ENCODE measurements at regions not wholly inside any gene's neighbourhood (a gene's known extent, or its start where the extent isn't known, plus 50 kb on each side); places are given as distances from the start of the nearest gene placed in this dataset.

DNA sequence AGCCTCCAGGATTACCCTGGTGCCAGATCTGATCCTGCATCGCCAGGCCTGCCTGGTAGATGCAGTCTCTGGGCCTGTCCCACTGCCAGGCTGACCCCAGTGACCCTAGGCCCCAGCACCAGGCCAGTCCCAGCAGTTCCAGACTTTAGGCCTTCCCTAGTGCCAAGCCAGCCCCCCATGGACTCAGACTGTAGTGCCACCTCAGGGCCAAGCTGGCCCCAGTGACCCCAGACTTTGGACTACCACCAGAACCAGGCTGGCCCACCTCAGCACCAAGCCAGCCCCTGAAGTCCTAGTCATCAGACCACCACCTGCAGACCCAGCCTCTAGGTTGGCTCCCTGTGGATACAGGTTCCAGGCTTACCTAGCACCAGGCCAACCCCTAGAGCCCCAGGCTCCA, 142.5 kb downstream of the PJA2 start:
- TF ChIP-seq, protein P1, sequence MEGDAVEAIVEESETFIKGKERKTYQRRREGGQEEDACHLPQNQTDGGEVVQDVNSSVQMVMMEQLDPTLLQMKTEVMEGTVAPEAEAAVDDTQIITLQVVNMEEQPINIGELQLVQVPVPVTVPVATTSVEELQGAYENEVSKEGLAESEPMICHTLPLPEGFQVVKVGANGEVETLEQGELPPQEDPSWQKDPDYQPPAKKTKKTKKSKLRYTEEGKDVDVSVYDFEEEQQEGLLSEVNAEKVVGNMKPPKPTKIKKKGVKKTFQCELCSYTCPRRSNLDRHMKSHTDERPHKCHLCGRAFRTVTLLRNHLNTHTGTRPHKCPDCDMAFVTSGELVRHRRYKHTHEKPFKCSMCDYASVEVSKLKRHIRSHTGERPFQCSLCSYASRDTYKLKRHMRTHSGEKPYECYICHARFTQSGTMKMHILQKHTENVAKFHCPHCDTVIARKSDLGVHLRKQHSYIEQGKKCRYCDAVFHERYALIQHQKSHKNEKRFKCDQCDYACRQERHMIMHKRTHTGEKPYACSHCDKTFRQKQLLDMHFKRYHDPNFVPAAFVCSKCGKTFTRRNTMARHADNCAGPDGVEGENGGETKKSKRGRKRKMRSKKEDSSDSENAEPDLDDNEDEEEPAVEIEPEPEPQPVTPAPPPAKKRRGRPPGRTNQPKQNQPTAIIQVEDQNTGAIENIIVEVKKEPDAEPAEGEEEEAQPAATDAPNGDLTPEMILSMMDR (IDR thresholded peaks at IDR 0.05): no peak
- TF ChIP-seq POLR2AphosphoS5 (IDR thresholded peaks at IDR 0.05; ENCODE audit: low read depth, low read length) (no peak), TCF7L2 (IDR thresholded peaks at IDR 0.05; ENCODE audit: low read depth, low read length) (no peak)

Data from Panc1 (cell line).